HL-60 (cell line): ENCODE measurements at regions not wholly inside any gene's neighbourhood (a gene's known extent, or its start where the extent isn't known, plus 50 kb on each side); places are given as distances from the start of the nearest gene placed in this dataset.

Experiments
- DNase-seq, 2 experiments: peaks; one replicate each; pipeline ENCODE4 v3.0.0-alpha.2; 2010 to 2020; ENCODE audit warnings: low read depth in 1 of 2, low spot score in 1 of 2
- H3K27ac ChIP-seq: fragments of 250-450 bp; sonication (Bioruptor Pico); replicated peaks from 2 replicates; pipeline ENCODE4 v1.5.1; 2020; ENCODE audit warnings: mild to moderate bottlenecking, moderate library complexity
- H3K27me3 ChIP-seq: fragments of 250-450 bp; sonication (Bioruptor Pico); 2 replicates; pipeline ENCODE4 v1.5.1; 2021; ENCODE audit warnings: mild to moderate bottlenecking, moderate library complexity; ENCODE audit not compliant: insufficient read depth, poor library complexity, severe bottlenecking
- H3K4me3 ChIP-seq: replicated peaks from 2 replicates; pipeline ENCODE4 v1.5.1; 2011; ENCODE audit warnings: mild to moderate bottlenecking, control low read depth, low read length; ENCODE audit not compliant: insufficient read depth
- GABPA ChIP-seq: IDR thresholded peaks from 2 replicates; pipeline ENCODE4 v1.6.1; 2012; ENCODE audit warnings: low read depth
- POLR2AphosphoS5 ChIP-seq: IDR thresholded peaks from 2 replicates; pipeline ENCODE4 v1.6.1; 2012; ENCODE audit warnings: low read depth
- SPI1 ChIP-seq: IDR thresholded peaks from 2 replicates; pipeline ENCODE4 v1.6.1; 2012; ENCODE audit warnings: low read depth, mild to moderate bottlenecking, borderline replicate concordance
- TF ChIP-seq, protein P1 (sequence below): IDR thresholded peaks from one replicate; pipeline ENCODE4 v1.5.1; 2011; ENCODE audit warnings: low read length, control low read depth, inconsistent platforms; ENCODE audit not compliant: insufficient read depth
- TF ChIP-seq, protein P2 (sequence below): IDR thresholded peaks from 2 replicates; pipeline ENCODE4 v1.6.1; 2012; ENCODE audit warnings: low read depth; ENCODE audit not compliant: insufficient replicate concordance

DNA sequence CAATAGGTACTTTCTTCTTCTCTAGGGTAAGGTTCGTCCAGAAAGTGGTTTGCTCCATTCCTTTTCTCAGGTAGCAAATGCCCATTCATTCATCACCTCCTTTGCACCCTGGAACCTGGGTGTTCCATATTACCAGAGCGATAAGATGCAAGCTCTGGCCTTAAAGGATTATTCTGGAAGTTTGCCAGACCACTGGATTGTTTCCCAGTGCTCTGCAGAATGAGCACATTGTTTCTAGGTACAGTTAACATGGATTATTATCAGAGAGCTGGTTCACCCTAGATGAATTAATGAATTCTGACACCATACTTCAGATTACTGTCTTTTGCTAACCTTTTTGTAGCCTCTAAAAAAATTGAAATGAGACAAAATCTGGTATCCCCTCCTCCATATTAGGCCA is 170.9 kb upstream of the BMP4 start:
- no peak for DNase-seq
- TF ChIP-seq POLR2AphosphoS5, result no peak
- TF ChIP-seq, protein P1, sequence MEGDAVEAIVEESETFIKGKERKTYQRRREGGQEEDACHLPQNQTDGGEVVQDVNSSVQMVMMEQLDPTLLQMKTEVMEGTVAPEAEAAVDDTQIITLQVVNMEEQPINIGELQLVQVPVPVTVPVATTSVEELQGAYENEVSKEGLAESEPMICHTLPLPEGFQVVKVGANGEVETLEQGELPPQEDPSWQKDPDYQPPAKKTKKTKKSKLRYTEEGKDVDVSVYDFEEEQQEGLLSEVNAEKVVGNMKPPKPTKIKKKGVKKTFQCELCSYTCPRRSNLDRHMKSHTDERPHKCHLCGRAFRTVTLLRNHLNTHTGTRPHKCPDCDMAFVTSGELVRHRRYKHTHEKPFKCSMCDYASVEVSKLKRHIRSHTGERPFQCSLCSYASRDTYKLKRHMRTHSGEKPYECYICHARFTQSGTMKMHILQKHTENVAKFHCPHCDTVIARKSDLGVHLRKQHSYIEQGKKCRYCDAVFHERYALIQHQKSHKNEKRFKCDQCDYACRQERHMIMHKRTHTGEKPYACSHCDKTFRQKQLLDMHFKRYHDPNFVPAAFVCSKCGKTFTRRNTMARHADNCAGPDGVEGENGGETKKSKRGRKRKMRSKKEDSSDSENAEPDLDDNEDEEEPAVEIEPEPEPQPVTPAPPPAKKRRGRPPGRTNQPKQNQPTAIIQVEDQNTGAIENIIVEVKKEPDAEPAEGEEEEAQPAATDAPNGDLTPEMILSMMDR, result no peak
- no peak for TF ChIP-seq GABPA
- Histone ChIP-seq H3K4me3 (no peak overlapping the region), H3K27me3 (no peaks in the 10 kb centered on the region), H3K27ac (no peak overlapping the region)

DNA sequence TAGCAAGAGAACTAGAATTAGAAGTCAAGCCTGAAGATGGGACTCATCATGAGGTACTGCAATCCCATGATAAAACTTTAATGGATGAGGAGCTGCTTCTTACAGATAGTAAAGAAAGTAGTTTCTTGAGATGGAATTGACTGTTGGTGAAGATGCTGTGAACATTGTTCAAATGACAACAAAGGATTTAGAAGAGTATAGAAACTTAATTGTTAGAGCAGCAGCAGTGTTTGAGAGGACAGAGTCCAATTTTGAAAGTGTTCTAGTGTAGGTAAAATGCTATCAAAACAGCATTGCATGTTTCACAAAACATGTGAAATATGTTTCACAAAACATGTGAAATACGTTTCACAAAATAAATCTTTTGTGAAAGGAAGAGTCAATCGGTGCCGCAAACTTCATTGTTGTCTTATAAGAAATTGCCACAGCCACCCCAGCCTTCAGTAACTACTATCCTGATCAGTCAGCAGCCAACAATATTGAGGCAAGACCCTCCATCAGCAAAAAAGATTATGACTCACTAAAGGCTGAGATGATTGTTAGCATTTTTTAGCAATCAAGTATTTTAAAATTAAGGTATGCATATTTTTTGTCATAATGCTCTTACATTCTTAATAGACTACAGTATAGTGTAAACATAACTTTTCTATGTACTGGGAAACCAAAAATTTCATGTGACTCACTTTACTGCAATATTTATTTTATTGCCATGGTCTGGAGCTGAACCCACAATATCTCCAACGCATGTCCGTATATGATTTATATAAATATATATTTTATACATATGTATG is 173.4 kb upstream of the BMP4 start:
- no peaks in the 10 kb centered on the region for H3K27me3 ChIP-seq
- no peak overlapping the region for H3K27ac ChIP-seq
- DNase-seq, result no peak
- TF ChIP-seq GABPA, result no peak
- TF ChIP-seq, protein P2, sequence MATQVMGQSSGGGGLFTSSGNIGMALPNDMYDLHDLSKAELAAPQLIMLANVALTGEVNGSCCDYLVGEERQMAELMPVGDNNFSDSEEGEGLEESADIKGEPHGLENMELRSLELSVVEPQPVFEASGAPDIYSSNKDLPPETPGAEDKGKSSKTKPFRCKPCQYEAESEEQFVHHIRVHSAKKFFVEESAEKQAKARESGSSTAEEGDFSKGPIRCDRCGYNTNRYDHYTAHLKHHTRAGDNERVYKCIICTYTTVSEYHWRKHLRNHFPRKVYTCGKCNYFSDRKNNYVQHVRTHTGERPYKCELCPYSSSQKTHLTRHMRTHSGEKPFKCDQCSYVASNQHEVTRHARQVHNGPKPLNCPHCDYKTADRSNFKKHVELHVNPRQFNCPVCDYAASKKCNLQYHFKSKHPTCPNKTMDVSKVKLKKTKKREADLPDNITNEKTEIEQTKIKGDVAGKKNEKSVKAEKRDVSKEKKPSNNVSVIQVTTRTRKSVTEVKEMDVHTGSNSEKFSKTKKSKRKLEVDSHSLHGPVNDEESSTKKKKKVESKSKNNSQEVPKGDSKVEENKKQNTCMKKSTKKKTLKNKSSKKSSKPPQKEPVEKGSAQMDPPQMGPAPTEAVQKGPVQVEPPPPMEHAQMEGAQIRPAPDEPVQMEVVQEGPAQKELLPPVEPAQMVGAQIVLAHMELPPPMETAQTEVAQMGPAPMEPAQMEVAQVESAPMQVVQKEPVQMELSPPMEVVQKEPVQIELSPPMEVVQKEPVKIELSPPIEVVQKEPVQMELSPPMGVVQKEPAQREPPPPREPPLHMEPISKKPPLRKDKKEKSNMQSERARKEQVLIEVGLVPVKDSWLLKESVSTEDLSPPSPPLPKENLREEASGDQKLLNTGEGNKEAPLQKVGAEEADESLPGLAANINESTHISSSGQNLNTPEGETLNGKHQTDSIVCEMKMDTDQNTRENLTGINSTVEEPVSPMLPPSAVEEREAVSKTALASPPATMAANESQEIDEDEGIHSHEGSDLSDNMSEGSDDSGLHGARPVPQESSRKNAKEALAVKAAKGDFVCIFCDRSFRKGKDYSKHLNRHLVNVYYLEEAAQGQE, result no peak
- no peak for TF ChIP-seq SPI1
- TF ChIP-seq POLR2AphosphoS5, result no peak
- TF ChIP-seq, protein P1, result no peak
- H3K4me3 ChIP-seq, result no peak overlapping the region

DNA sequence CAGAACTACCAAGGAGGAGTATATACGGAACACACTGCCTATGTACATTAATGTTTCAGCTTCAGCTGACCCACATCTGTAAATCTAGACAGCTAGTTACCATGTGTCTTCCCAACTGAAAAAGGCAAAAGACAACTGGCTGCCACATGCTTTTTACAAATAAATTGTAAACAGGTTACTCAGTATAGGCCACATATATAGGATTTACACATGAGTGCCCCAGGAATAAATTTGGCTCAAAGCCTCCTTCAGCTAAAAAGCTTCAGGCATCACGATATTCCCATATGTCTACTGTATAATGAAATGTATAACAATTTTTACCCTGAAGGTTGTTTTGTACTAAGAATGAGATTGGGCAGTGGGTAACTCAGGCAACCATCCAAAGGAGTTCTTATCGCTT is 175.9 kb upstream of the BMP4 start:
- TF ChIP-seq, protein P2, result no peak
- TF ChIP-seq POLR2AphosphoS5 (no peak), SPI1 (no peak), GABPA (no peak)
- TF ChIP-seq, protein P1, result no peak
- Histone ChIP-seq H3K27me3 (no peaks in the 10 kb centered on the region), H3K27ac (no peak overlapping the region), H3K4me3 (no peak overlapping the region)
- DNase-seq, result no peak

DNA sequence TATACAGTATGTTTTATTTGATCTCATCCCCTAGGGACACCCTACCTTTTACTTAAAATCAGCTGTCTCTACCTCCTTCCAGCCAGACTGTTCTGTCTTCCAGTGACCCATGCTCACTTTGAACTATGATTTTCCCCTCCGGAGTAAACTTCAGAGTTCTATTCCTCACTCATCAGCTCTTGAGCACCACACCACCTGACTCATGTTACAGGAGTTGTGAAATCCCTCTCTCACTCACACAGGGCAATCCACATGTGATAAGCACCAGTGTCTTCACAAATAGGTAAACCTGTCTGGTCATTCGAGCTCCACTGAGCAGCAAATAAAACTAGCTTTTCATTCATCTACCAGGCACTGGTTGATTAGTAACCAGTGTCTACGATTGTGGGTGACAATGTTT is 177.3 kb upstream of the BMP4 start:
- DNase-seq, result no peak
- no peaks in the 10 kb centered on the region for H3K27me3 ChIP-seq
- no peak overlapping the region for H3K27ac ChIP-seq
- TF ChIP-seq, protein P1, result no peak
- no peak for TF ChIP-seq GABPA
- TF ChIP-seq, protein P2, result no peak
- H3K4me3 ChIP-seq, result no peak overlapping the region
